ENCODE measurements at regions not wholly inside any gene's neighbourhood (a gene's known extent, or its start where the extent isn't known, plus 50 kb on each side); places are given as distances from the start of the nearest gene placed in this dataset.
A peak's percentile ranks its signal among the peaks of the same experiment; 100 is the strongest.

DNA sequence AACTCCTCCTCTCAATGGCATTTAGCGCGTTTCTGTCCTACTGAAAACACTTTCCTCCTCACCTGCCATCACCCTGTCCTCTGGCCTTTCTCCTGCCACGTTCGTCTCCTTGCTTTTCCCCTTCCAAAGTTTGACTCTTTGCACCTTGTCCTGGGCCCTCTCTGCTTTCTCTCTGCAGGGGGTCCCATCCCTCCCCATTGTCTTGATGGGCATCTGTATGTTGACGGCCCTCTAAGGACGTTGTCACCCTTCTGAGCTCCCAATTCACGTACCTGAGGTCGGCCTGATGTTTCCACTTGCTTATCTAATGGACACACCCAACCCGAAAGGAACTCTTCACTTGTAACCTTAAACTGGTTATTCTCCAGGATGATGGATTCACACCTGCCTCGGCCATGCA is 170.4 kb downstream of the WSCD1 start:
- no peak overlapping the region for H2AFZ ChIP-seq (ENCODE audit: low read length)
- no peaks in the 10 kb centered on the region for H3K36me3 ChIP-seq (ENCODE audit: insufficient read depth, low read length)
- no peak overlapping the region for H3K4me3 ChIP-seq (ENCODE audit: insufficient read depth, low read length)
- no peaks in the 10 kb centered on the region for H3K79me2 ChIP-seq (ENCODE audit: insufficient read depth, low read length)
- TF ChIP-seq, protein P1, sequence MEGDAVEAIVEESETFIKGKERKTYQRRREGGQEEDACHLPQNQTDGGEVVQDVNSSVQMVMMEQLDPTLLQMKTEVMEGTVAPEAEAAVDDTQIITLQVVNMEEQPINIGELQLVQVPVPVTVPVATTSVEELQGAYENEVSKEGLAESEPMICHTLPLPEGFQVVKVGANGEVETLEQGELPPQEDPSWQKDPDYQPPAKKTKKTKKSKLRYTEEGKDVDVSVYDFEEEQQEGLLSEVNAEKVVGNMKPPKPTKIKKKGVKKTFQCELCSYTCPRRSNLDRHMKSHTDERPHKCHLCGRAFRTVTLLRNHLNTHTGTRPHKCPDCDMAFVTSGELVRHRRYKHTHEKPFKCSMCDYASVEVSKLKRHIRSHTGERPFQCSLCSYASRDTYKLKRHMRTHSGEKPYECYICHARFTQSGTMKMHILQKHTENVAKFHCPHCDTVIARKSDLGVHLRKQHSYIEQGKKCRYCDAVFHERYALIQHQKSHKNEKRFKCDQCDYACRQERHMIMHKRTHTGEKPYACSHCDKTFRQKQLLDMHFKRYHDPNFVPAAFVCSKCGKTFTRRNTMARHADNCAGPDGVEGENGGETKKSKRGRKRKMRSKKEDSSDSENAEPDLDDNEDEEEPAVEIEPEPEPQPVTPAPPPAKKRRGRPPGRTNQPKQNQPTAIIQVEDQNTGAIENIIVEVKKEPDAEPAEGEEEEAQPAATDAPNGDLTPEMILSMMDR (IDR thresholded peaks at IDR 0.05; ENCODE audit: extremely low read depth, low read depth, low read length), result no peak
- no peaks in the 10 kb centered on the region for H4K20me1 ChIP-seq (ENCODE audit: insufficient read depth, low read length)
- H3K4me2 ChIP-seq (ENCODE audit: insufficient read depth, low read length), result no peak overlapping the region
- no peak overlapping the region for H3K27ac ChIP-seq (ENCODE audit: low read depth, low read length)
- DNase-seq (ENCODE audit: insufficient read length, low spot score, missing footprints), result peak; percentile 34
- no peaks in the 10 kb centered on the region for H3K9me3 ChIP-seq (ENCODE audit: low read depth, low read length)
- no peaks in the 10 kb centered on the region for H3K4me1 ChIP-seq (ENCODE audit: insufficient read depth, low read length)
- peaks cover 26% of the 10 kb centered on the region for H3K27me3 ChIP-seq (ENCODE audit: insufficient read depth, low read length)

DNA sequence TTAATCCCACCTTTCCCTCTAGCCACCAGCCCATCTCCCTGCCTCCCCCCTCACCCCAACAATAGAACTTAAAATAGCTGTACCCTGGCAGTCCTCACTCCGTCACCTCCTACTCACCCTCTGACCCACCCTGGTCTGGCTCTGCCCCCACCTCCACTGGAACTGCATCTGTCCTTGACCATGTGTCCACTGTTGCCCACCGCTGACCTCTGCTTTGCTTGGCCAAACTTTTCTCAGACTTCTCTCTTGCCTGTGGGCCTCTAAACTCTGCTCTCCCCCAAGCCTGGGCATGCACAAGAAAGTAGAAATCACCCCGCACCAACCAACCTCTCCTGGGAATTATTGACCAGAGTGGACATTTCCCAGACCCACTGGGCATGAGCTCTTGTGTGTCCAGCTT is 169.8 kb downstream of the WSCD1 start:
- H4K20me1 ChIP-seq (ENCODE audit: insufficient read depth, low read length), result no peaks in the 10 kb centered on the region
- H3K4me3 ChIP-seq (ENCODE audit: insufficient read depth, low read length), result no peak overlapping the region
- no peaks in the 10 kb centered on the region for H3K4me1 ChIP-seq (ENCODE audit: insufficient read depth, low read length)
- no peak overlapping the region for H3K27ac ChIP-seq (ENCODE audit: low read depth, low read length)
- DNase-seq (ENCODE audit: insufficient read length, low spot score, missing footprints), result peak; percentile 13
- no peaks in the 10 kb centered on the region for H3K9me3 ChIP-seq (ENCODE audit: low read depth, low read length)
- peaks cover 26% of the 10 kb centered on the region for H3K27me3 ChIP-seq (ENCODE audit: insufficient read depth, low read length)
- TF ChIP-seq, protein P1 (IDR thresholded peaks at IDR 0.05; ENCODE audit: extremely low read depth, low read depth, low read length), result no peak
- no peaks in the 10 kb centered on the region for H3K36me3 ChIP-seq (ENCODE audit: insufficient read depth, low read length)
- H2AFZ ChIP-seq (ENCODE audit: low read length), result no peak overlapping the region
- no peaks in the 10 kb centered on the region for H3K79me2 ChIP-seq (ENCODE audit: insufficient read depth, low read length)
- H3K4me2 ChIP-seq (ENCODE audit: insufficient read depth, low read length), result no peak overlapping the region

DNA sequence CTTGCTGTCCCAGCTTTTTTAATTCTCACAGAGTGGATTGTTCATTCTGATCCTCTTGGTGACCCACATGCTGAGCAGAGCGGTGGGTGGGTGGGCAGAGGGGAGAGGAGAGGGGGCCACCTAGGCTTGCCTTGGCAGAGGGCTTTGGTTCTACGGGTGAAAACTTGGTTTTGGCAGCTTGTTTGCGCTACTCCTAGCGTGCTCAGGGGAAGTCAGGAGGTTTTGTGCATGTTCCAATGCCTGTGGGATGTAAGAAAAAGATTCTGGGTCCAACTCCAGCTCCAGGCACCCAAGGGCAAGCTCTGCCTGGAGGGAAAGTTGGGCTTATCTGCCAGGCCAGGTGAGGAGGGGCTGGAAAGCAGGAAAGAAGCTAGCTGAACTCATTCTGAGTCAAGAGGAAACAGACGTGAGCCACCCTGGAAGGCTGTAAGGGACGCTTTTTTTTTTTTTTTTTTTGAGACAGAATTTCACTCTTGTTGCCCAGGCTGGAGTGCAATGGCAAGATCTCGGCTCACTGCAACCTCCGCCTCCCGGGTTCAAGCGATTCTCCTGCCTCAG is 169.1 kb downstream of the WSCD1 start:
- no peak overlapping the region for H3K4me2 ChIP-seq (ENCODE audit: insufficient read depth, low read length)
- no peaks in the 10 kb centered on the region for H3K79me2 ChIP-seq (ENCODE audit: insufficient read depth, low read length)
- H3K27ac ChIP-seq (ENCODE audit: low read depth, low read length), result no peak overlapping the region
- no peaks in the 10 kb centered on the region for H3K36me3 ChIP-seq (ENCODE audit: insufficient read depth, low read length)
- H3K9me3 ChIP-seq (ENCODE audit: low read depth, low read length), result no peaks in the 10 kb centered on the region
- peaks cover 26% of the 10 kb centered on the region for H3K27me3 ChIP-seq (ENCODE audit: insufficient read depth, low read length)
- H3K4me3 ChIP-seq (ENCODE audit: insufficient read depth, low read length), result no peak overlapping the region
- no peaks in the 10 kb centered on the region for H4K20me1 ChIP-seq (ENCODE audit: insufficient read depth, low read length)
- H2AFZ ChIP-seq (ENCODE audit: low read length), result no peak overlapping the region
- TF ChIP-seq, protein P1 (IDR thresholded peaks at IDR 0.05; ENCODE audit: extremely low read depth, low read depth, low read length), result no peak
- no peaks in the 10 kb centered on the region for H3K4me1 ChIP-seq (ENCODE audit: insufficient read depth, low read length)
- peak; percentile 26 for DNase-seq (ENCODE audit: insufficient read length, low spot score, missing footprints)

DNA sequence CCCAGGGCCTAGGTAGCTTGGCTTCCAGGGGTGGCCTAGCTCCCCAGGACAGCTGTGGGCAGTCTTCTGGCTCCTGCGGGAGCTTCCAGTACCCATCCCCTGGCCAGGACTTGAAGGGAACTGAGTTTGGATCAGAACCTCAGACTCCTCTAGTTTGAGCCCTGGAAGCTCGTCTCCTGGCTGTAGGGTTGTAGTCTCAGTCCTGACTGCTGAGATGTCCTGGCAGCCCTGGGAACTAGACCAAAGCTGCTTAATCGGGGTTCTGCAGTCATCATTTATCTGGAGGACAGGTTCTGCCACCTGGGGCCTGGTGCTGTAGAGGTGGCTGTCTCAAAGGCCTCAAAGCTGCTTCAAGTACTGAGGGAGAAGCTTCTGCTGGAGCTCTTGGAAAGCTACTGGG is 163.7 kb downstream of the WSCD1 start:
- TF ChIP-seq, protein P1 (IDR thresholded peaks at IDR 0.05; ENCODE audit: extremely low read depth, low read depth, low read length), result no peak
- H4K20me1 ChIP-seq (ENCODE audit: insufficient read depth, low read length), result no peaks in the 10 kb centered on the region
- peaks cover 10% of the 10 kb centered on the region for H3K4me1 ChIP-seq (ENCODE audit: insufficient read depth, low read length)
- no peaks in the 10 kb centered on the region for H3K79me2 ChIP-seq (ENCODE audit: insufficient read depth, low read length)
- H3K36me3 ChIP-seq (ENCODE audit: insufficient read depth, low read length), result no peaks in the 10 kb centered on the region
- H3K27me3 ChIP-seq (ENCODE audit: insufficient read depth, low read length), result peaks cover 38% of the 10 kb centered on the region
- no peak overlapping the region for H3K4me3 ChIP-seq (ENCODE audit: insufficient read depth, low read length)
- no peak for DNase-seq (ENCODE audit: insufficient read length, low spot score, missing footprints)
- no peaks in the 10 kb centered on the region for H3K9me3 ChIP-seq (ENCODE audit: low read depth, low read length)
- H3K4me2 ChIP-seq (ENCODE audit: insufficient read depth, low read length), result no peak overlapping the region
- no peak overlapping the region for H2AFZ ChIP-seq (ENCODE audit: low read length)
- H3K27ac ChIP-seq (ENCODE audit: low read depth, low read length), result no peak overlapping the region

Measured in osteoblast (primary cell).